Gastroesophageal sphincter (tissue), 4 donors: ENCODE measurements at regions not wholly inside any gene's neighbourhood (a gene's known extent, or its start where the extent isn't known, plus 50 kb on each side); places are given as distances from the start of the nearest gene placed in this dataset.

Source experiments
- ATAC-seq: fragments of 150-250 bp; one replicate; pipeline ENCODE4 v1.9.1; 2016; ENCODE audit warnings: mild to moderate bottlenecking, moderate library complexity
- H3K27ac ChIP-seq, 4 donors: fragments of 200-600 bp; sonication (generic) in 3 of 4; 1 replicate in 3 of 4; 2 replicates in 1 of 4; pipeline ENCODE4 v1.5.1; 2016 to 2019
- H3K27me3 ChIP-seq: fragments of 200-600 bp; sonication (generic); one replicate; pipeline ENCODE4 v1.5.1; 2019
- H3K36me3 ChIP-seq, 2 donors: fragments of 200-600 bp; sonication (generic); one replicate each; pipeline ENCODE4 v1.5.1; 2019; ENCODE audit warnings: control low read depth in 1 of 2
- H3K4me1 ChIP-seq, 3 donors: fragments of 200-600 bp; sonication (generic); 1 replicate in 2 of 3; 2 replicates in 1 of 3; pipeline ENCODE4 v1.5.1; 2016 to 2019; ENCODE audit warnings: control low read depth in 2 of 3
- H3K4me3 ChIP-seq, 2 donors: fragments of 200-600 bp; sonication (generic); one replicate each; pipeline ENCODE4 v1.5.1; 2019; ENCODE audit warnings: mild to moderate bottlenecking in 1 of 2, moderate library complexity in 1 of 2
- H3K9me3 ChIP-seq, 3 donors: fragments of 200-600 bp; sonication (generic); one replicate each; pipeline ENCODE4 v1.5.1; 2017 to 2019; ENCODE audit warnings: control low read depth in 2 of 3
- EP300 ChIP-seq: sonication (generic); formaldehyde crosslinking; IDR thresholded peaks from one replicate; pipeline ENCODE4 v1.6.1; 2017; ENCODE audit warnings: antibody characterized with exemption, mild to moderate bottlenecking
- POLR2A ChIP-seq, 2 donors: fragments of 450-650 bp; IDR thresholded peaks; one replicate each; pipeline ENCODE4 v1.6.1; 2017; ENCODE audit warnings: antibody characterized with exemption in 2 of 2, mild to moderate bottlenecking in 2 of 2, moderate library complexity in 1 of 2
- POLR2AphosphoS5 ChIP-seq: sonication (generic); formaldehyde crosslinking; IDR thresholded peaks from one replicate; pipeline ENCODE4 v1.6.1; 2017; ENCODE audit warnings: antibody characterized with exemption
- WGBS, 2 donors: methylation state at CpG; one replicate each; pipeline ENCODE4 v1.1.5; 2018; ENCODE audit warnings: low coverage in 1 of 2; 5-methylcytosine and 5-hydroxymethylcytosine counted together
- TF ChIP-seq, protein P1 (sequence below), 4 experiments: fragments of 200-600 bp in 2 of 4; fragments of 450-650 bp in 2 of 4; sonication (generic) in 1 of 4; IDR thresholded peaks; one replicate each; pipeline ENCODE4 v1.5.1; 2017 to 2019; ENCODE audit warnings: antibody characterized with exemption in 4 of 4, mild to moderate bottlenecking in 2 of 4, moderate library complexity in 2 of 4

DNA sequence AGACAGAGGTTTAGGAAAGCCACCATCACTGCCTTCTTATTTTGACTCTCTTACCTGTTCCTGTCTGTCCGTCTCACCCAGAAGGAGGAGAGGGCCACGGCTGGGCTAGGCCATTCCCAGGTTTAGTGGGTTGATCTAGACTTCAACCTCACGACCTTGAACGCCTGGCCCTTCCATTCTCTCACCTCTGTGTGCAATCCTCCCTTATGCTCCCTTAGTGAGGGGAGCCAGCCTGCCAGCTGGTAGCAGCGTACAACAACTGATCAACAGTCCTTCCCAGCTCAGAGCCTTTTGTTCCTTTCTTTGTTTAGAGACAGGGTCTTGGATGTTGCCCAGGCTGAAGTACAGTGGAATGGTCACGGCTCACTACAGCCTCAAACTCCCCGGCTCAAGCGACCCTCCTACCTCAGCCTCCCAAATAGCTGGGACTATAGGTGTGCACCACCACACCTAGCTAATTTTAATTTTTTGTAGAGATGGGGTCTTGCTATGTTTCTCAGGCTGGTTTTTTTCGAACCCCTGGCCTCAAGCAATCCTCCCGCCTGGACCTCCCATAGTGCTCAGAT, 123.9 kb downstream of the ZNF664 start:
- Histone ChIP-seq H3K27ac (peak overlapping the region in 2 of 4 donors; percentile 12 to 49), H3K4me1 (peaks cover 0 to 21% (median 0%) of the 10 kb centered on the region in 3 donors), H3K9me3 (no peaks in the 10 kb centered on the region), H3K27me3 (no peaks in the 10 kb centered on the region), H3K36me3 (no peaks in the 10 kb centered on the region), H3K4me3 (no peak overlapping the region)
- 92 to 93% methylated on average over 4 to 5 of the region's 10 CpGs for WGBS, 2 donors
- ATAC-seq: no peak
- TF ChIP-seq POLR2A (IDR thresholded peaks at IDR 0.05) (no peak), POLR2AphosphoS5 (no peak), EP300 (no peak)
- TF ChIP-seq, protein P1, sequence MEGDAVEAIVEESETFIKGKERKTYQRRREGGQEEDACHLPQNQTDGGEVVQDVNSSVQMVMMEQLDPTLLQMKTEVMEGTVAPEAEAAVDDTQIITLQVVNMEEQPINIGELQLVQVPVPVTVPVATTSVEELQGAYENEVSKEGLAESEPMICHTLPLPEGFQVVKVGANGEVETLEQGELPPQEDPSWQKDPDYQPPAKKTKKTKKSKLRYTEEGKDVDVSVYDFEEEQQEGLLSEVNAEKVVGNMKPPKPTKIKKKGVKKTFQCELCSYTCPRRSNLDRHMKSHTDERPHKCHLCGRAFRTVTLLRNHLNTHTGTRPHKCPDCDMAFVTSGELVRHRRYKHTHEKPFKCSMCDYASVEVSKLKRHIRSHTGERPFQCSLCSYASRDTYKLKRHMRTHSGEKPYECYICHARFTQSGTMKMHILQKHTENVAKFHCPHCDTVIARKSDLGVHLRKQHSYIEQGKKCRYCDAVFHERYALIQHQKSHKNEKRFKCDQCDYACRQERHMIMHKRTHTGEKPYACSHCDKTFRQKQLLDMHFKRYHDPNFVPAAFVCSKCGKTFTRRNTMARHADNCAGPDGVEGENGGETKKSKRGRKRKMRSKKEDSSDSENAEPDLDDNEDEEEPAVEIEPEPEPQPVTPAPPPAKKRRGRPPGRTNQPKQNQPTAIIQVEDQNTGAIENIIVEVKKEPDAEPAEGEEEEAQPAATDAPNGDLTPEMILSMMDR (IDR thresholded peaks at IDR 0.05): no peak

DNA sequence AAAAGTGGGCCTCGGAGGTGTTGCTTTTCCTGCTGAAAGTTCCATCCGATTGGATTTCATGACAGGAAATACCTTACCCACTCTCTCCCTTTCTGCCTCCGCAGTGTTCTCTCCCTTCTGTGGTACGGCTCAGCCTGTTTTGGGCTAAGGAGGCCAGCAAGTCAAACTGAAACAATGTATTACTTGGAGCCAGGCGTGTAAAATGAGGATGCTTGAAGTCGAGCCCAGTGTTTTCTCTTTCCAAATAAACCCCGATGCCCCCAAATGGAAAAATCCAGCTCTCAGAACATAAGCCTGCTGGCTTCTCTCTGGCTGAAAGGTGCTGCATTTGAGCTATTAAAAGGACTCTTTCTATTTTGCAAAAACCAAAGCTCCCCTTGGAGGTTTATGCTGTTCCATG, 124.7 kb downstream of the ZNF664 start:
- H3K36me3 ChIP-seq: no peaks in the 10 kb centered on the region
- TF ChIP-seq POLR2A (IDR thresholded peaks at IDR 0.05) (no peak), POLR2AphosphoS5 (no peak), EP300 (no peak)
- TF ChIP-seq, protein P1 (IDR thresholded peaks at IDR 0.05): no peak
- peak overlapping the region in 1 of 2 donors; percentile 4 for H3K4me3 ChIP-seq
- H3K27ac ChIP-seq: peak overlapping the region in 2 of 4 donors; percentile 12 to 49
- H3K27me3 ChIP-seq: no peaks in the 10 kb centered on the region
- no peaks in the 10 kb centered on the region for H3K9me3 ChIP-seq
- 6 to 9% methylated on average over 6 to 7 of the region's 7 CpGs for WGBS, 2 donors
- H3K4me1 ChIP-seq: peaks cover 0 to 21% (median 0%) of the 10 kb centered on the region in 3 donors
- ATAC-seq: peak; percentile 34

- peak overlapping the region in 1 of 2 donors; percentile 4 for H3K4me3 ChIP-seq
Observed at GRCh38 chr12:124098101-124098757, 125.2 kb downstream of the ZNF664 start.

GRCh38 chr12:124098887-124099286, 125.9 kb downstream of the ZNF664 start:
- peaks cover 0 to 21% (median 0%) of the 10 kb centered on the region in 3 donors for H3K4me1 ChIP-seq
- H3K36me3 ChIP-seq: no peaks in the 10 kb centered on the region
- 96% methylated on average over 4 of the region's 8 CpGs; no CpG with 5 or more reads in 1 of the 2 donors for WGBS, 2 donors
- no peaks in the 10 kb centered on the region for H3K27me3 ChIP-seq
- H3K27ac ChIP-seq: peak overlapping the region in 1 of 4 donors; percentile 49
- no peaks in the 10 kb centered on the region for H3K9me3 ChIP-seq
- no peak overlapping the region for H3K4me3 ChIP-seq
- TF ChIP-seq POLR2AphosphoS5 (no peak), POLR2A (IDR thresholded peaks at IDR 0.05) (no peak), EP300 (no peak)
- TF ChIP-seq, protein P1 (IDR thresholded peaks at IDR 0.05): no peak
- ATAC-seq: no peak

More at GRCh38 chr12:124098101-124098757, 125.2 kb downstream of the ZNF664 start:
- 41 to 54% methylated on average over 5 to 8 of the region's 14 CpGs for WGBS, 2 donors
- no peak for ATAC-seq
- peak overlapping the region in 2 of 4 donors; percentile 12 to 49 for H3K27ac ChIP-seq
- H3K36me3 ChIP-seq: no peaks in the 10 kb centered on the region
- H3K27me3 ChIP-seq: no peaks in the 10 kb centered on the region
- peaks cover 0 to 21% (median 0%) of the 10 kb centered on the region in 3 donors for H3K4me1 ChIP-seq
- TF ChIP-seq POLR2AphosphoS5: no peak
- no peak for TF ChIP-seq POLR2A (IDR thresholded peaks at IDR 0.05)
- TF ChIP-seq EP300: no peak
- TF ChIP-seq, protein P1 (IDR thresholded peaks at IDR 0.05): no peak
- H3K9me3 ChIP-seq: no peaks in the 10 kb centered on the region
